Neuronal stem cell (in vitro differentiated cells): ENCODE measurements at regions not wholly inside any gene's neighbourhood (a gene's known extent, or its start where the extent isn't known, plus 50 kb on each side); places are given as distances from the start of the nearest gene placed in this dataset.

Source experiments
- DNase-seq: peaks from one replicate; pipeline ENCODE4 v3.0.0-alpha.2; 2013; ENCODE audit warnings: low spot score
- H2AFZ ChIP-seq: one replicate; pipeline ENCODE4 v1.6.1; 2013; ENCODE audit warnings: mild to moderate bottlenecking, low read length, inconsistent platforms
- H2AK5ac ChIP-seq: 2 replicates; pipeline ENCODE4 v1.6.1; 2013; ENCODE audit warnings: low read depth, mild to moderate bottlenecking, inconsistent platforms, low read length, moderate library complexity, mixed read lengths
- H2BK120ac ChIP-seq: 2 replicates; pipeline ENCODE4 v1.6.1; 2013; ENCODE audit warnings: low read depth, mild to moderate bottlenecking, inconsistent platforms, low read length, moderate library complexity, mixed read lengths
- H2BK12ac ChIP-seq: one replicate; pipeline ENCODE4 v1.6.1; 2013; ENCODE audit warnings: low read length, inconsistent platforms
- H2BK15ac ChIP-seq: 2 replicates; pipeline ENCODE4 v1.6.1; 2013; ENCODE audit warnings: mild to moderate bottlenecking, low read length, inconsistent platforms, mixed read lengths
- H2BK5ac ChIP-seq: one replicate; pipeline ENCODE4 v1.6.1; 2013; ENCODE audit warnings: inconsistent platforms, mild to moderate bottlenecking, low read length, moderate library complexity
- H3K14ac ChIP-seq: one replicate; pipeline ENCODE4 v1.6.1; 2013; ENCODE audit warnings: low read length, inconsistent platforms
- H3K18ac ChIP-seq: 2 replicates; pipeline ENCODE4 v1.6.1; 2013; ENCODE audit warnings: low read length, inconsistent platforms
- H3K23ac ChIP-seq: 2 replicates; pipeline ENCODE4 v1.6.1; 2013; ENCODE audit warnings: low read depth, mild to moderate bottlenecking, mixed read lengths, low read length, inconsistent platforms; ENCODE audit not compliant: poor library complexity
- H3K27ac ChIP-seq: replicated peaks from 3 replicates; pipeline ENCODE4 v1.5.1; 2013; ENCODE audit warnings: low read length, inconsistent platforms
- H3K27me3 ChIP-seq, 3 experiments: 2 replicates each; pipeline ENCODE4 v1.6.1; 2013; ENCODE audit warnings: low read length in 3 of 3, mild to moderate bottlenecking in 2 of 3, inconsistent platforms in 1 of 3, low read depth in 1 of 3, mixed read lengths in 1 of 3, moderate library complexity in 1 of 3; ENCODE audit not compliant: control insufficient read depth in 3 of 3, insufficient read depth in 3 of 3
- H3K36me3 ChIP-seq, 2 donors: replicated peaks in 1 of 2; 2 replicates each; pipeline ENCODE4 v1.6.1; 2013; ENCODE audit warnings: low read length in 2 of 2; ENCODE audit not compliant: control insufficient read depth in 2 of 2, insufficient read depth in 2 of 2
- H3K4ac ChIP-seq: 2 replicates; pipeline ENCODE4 v1.6.1; 2013; ENCODE audit warnings: inconsistent platforms, mild to moderate bottlenecking, low read length, moderate library complexity
- H3K4me1 ChIP-seq, 2 donors: 1 replicate in 1 of 2; 2 replicates in 1 of 2; pipeline ENCODE4 v1.6.1; 2013; ENCODE audit warnings: low read length in 2 of 2, low read depth in 1 of 2; ENCODE audit not compliant: control insufficient read depth in 2 of 2, insufficient read depth in 1 of 2
- H3K4me2 ChIP-seq: one replicate; pipeline ENCODE4 v1.6.1; 2013; ENCODE audit warnings: mild to moderate bottlenecking, low read length, inconsistent platforms; ENCODE audit not compliant: insufficient read depth, poor library complexity, severe bottlenecking
- H3K4me3 ChIP-seq, 2 donors: 2 replicates each; pipeline ENCODE4 v1.5.1; 2013; ENCODE audit warnings: low read length in 2 of 2, mild to moderate bottlenecking in 2 of 2, inconsistent platforms in 1 of 2, moderate library complexity in 1 of 2
- H3K79me1 ChIP-seq: one replicate; pipeline ENCODE4 v1.6.1; 2013; ENCODE audit warnings: low read depth, mild to moderate bottlenecking, inconsistent platforms, low read length, moderate library complexity
- H3K9ac ChIP-seq: one replicate; pipeline ENCODE4 v1.6.1; 2013; ENCODE audit warnings: mild to moderate bottlenecking, low read depth, low read length, inconsistent platforms; ENCODE audit not compliant: poor library complexity
- H3K9me3 ChIP-seq, 2 donors: replicated peaks in 1 of 2; 2 replicates each; pipeline versions ENCODE3 to v1.6.1; 2013; ENCODE audit warnings: low read length in 2 of 2, mild to moderate bottlenecking in 2 of 2, inconsistent platforms in 1 of 2, low read depth in 1 of 2, mixed read lengths in 1 of 2, moderate library complexity in 1 of 2; ENCODE audit not compliant: control insufficient read depth in 2 of 2, insufficient read depth in 1 of 2
- H4K8ac ChIP-seq: one replicate; pipeline ENCODE4 v1.6.1; 2013; ENCODE audit warnings: low read depth, mild to moderate bottlenecking, inconsistent platforms, low read length, moderate library complexity
- H4K91ac ChIP-seq: one replicate; pipeline ENCODE4 v1.6.1; 2013; ENCODE audit warnings: low read length, low read depth, mild to moderate bottlenecking, inconsistent platforms; ENCODE audit not compliant: poor library complexity
- WGBS, 2 donors: extraction: QIAGEN DNeasy Blood & Tissue Kit; methylation state at CpG; one replicate each; pipeline ENCODE4 v1.1.7; 2013; ENCODE audit warnings: missing lambda C conversion rate in 2 of 2, mixed read lengths in 1 of 2; ENCODE audit not compliant: insufficient read length in 2 of 2, insufficient replicate concordance in 1 of 2; ENCODE audit errors: extremely low coverage in 2 of 2; 5-methylcytosine and 5-hydroxymethylcytosine counted together

DNA sequence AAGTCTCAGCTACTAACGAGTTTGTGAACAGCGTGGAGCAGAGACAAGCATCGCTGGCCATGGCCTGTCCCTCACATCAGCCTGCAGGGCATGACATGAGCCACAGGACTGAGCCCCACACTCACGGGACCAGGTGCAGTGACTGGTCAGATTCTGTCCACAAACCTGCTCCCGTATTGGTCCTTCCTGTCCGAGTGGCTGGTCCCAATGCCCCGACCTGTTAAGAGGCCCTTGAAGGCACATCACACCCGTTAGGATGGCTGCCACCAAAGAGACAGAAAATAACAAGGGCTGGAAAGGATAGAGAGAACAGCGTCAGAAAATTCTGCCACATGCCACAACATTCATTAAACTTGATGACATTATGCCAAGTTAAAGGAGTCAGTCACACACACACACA lies 403.2 kb upstream of the MYT1L start:
- Histone ChIP-seq H3K4ac (no peak overlapping the region), H2AFZ (no peak overlapping the region), H3K18ac (peak overlapping the region; percentile 59), H3K4me2 (no peak overlapping the region), H4K8ac (no peak overlapping the region), H3K9me3 (no peaks in the 10 kb centered on the region), H3K79me1 (no peaks in the 10 kb centered on the region), H2BK120ac (no peak overlapping the region), H3K36me3 (no peaks in the 10 kb centered on the region), H3K23ac (no peak overlapping the region), H2AK5ac (peak overlapping the region; percentile 90), H2BK5ac (peak overlapping the region; percentile 13), H3K4me3 (no peak overlapping the region), H3K4me1 (peaks cover 0 to 4% of the 10 kb centered on the region in 2 donors), H3K27ac (no peak overlapping the region), H3K9ac (peak overlapping the region; percentile 30), H3K14ac (peak overlapping the region; percentile 47), H2BK12ac (peak overlapping the region; percentile 46), H3K27me3 (no peaks in the 10 kb centered on the region), H2BK15ac (peak overlapping the region; percentile 9), H4K91ac (no peak overlapping the region)
- no peak for DNase-seq
- no CpG with 5 or more reads among the region's 9 CpGs for WGBS, 2 donors

- Histone ChIP-seq H3K23ac (peak overlapping the region; percentile 65), H3K4me3 (no peak overlapping the region), H2BK120ac (no peak overlapping the region), H2BK5ac (peak overlapping the region; percentile 13), H3K4me1 (peaks cover 0 to 3% of the 10 kb centered on the region in 2 donors), H3K4me2 (no peak overlapping the region), H4K91ac (no peak overlapping the region), H3K27ac (no peak overlapping the region), H3K9ac (peak overlapping the region; percentile 12), H3K4ac (peak overlapping the region; percentile 84), H2BK12ac (no peak overlapping the region), H3K36me3 (no peaks in the 10 kb centered on the region), H3K14ac (peak overlapping the region; percentile 56), H3K79me1 (no peaks in the 10 kb centered on the region), H3K9me3 (no peaks in the 10 kb centered on the region), H3K27me3 (no peaks in the 10 kb centered on the region), H2BK15ac (peak overlapping the region; percentile 89), H2AFZ (no peak overlapping the region), H3K18ac (peak overlapping the region; percentile 59), H2AK5ac (peak overlapping the region; percentile 90), H4K8ac (no peak overlapping the region)
- no CpG with 5 or more reads among the region's 11 CpGs for WGBS, 2 donors
- DNase-seq, result no peak
Measured at GRCh38 chr2:2733818-2734217, 402.7 kb upstream of the MYT1L start.

DNA sequence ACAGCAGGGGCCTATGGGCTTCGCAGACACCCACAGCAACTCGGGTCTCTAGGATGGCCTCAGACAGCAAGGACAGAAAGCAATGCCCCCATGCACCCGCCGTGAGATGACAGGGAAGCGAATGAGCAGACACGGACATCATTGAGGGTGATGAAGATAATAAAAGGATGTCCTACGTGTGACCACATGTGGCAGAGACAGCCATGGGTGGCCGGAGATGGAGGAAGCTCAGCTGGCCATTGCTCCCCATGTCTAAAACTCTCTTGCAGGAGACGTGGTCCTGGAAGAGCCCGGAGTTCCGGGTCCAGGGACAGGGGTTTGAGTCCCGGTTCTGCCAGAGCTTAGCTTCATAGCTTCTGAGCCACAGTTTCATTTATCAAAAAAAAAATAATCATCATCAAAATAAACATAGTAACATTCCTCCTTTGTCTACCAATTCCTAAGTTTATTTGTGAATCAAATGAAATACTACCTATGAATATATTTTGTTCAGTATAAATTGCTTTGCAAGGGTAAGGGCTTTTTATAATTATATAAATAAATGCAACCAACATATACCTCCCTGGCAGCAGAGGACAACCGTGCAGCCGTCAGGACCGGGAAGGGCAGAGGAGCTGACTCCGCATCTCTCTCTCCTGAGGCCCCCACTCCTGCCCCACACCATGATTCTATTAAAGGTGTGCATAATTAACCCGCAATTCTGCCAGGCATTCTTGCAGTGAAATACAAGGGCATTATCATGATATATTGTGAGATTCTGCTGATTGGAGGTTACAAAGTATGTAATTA lies 401.4 kb upstream of the MYT1L start:
- H2BK15ac ChIP-seq, result no peak overlapping the region
- peaks cover 0 to 4% of the 10 kb centered on the region in 2 donors for H3K4me1 ChIP-seq
- no peak overlapping the region for H4K8ac ChIP-seq
- no peak overlapping the region for H3K9ac ChIP-seq
- no peak overlapping the region for H3K23ac ChIP-seq
- H3K9me3 ChIP-seq, result no peaks in the 10 kb centered on the region
- no CpG with 5 or more reads among the region's 17 CpGs for WGBS, 2 donors
- no peak overlapping the region for H2BK5ac ChIP-seq
- peak overlapping the region; percentile 89 for H3K14ac ChIP-seq
- no peak overlapping the region for H3K4me3 ChIP-seq
- no peaks in the 10 kb centered on the region for H3K36me3 ChIP-seq
- H3K18ac ChIP-seq, result no peak overlapping the region
- H3K27me3 ChIP-seq, result no peaks in the 10 kb centered on the region
- DNase-seq, result no peak
- no peaks in the 10 kb centered on the region for H3K79me1 ChIP-seq
- H3K4ac ChIP-seq, result no peak overlapping the region
- no peak overlapping the region for H3K27ac ChIP-seq
- no peak overlapping the region for H2BK120ac ChIP-seq
- H2AFZ ChIP-seq, result no peak overlapping the region
- no peak overlapping the region for H3K4me2 ChIP-seq
- no peak overlapping the region for H2AK5ac ChIP-seq
- no peak overlapping the region for H2BK12ac ChIP-seq
- no peak overlapping the region for H4K91ac ChIP-seq

- H3K14ac ChIP-seq, result peak overlapping the region; percentile 89
- no peaks in the 10 kb centered on the region for H3K36me3 ChIP-seq
- peak overlapping the region; percentile 71 for H3K18ac ChIP-seq
- no peak overlapping the region for H2BK5ac ChIP-seq
- H2BK120ac ChIP-seq, result no peak overlapping the region
- peak overlapping the region; percentile 46 for H2AK5ac ChIP-seq
- H3K27ac ChIP-seq, result no peak overlapping the region
- no peak overlapping the region for H3K4me2 ChIP-seq
- H4K8ac ChIP-seq, result no peak overlapping the region
- no peak overlapping the region for H3K4me3 ChIP-seq
- no peak overlapping the region for H2AFZ ChIP-seq
- H3K4ac ChIP-seq, result peak overlapping the region; percentile 11
- H3K9ac ChIP-seq, result peak overlapping the region; percentile 21
- no peaks in the 10 kb centered on the region for H3K9me3 ChIP-seq
- H3K79me1 ChIP-seq, result no peaks in the 10 kb centered on the region
- no peak overlapping the region for H4K91ac ChIP-seq
- no peak overlapping the region for H2BK12ac ChIP-seq
- no CpG with 5 or more reads among the region's 19 CpGs for WGBS, 2 donors
- no peaks in the 10 kb centered on the region for H3K27me3 ChIP-seq
- H3K23ac ChIP-seq, result peak overlapping the region; percentile 85
- no peak overlapping the region for H2BK15ac ChIP-seq
- peaks cover 0 to 4% of the 10 kb centered on the region in 2 donors for H3K4me1 ChIP-seq
- DNase-seq, result no peak
Measured at GRCh38 chr2:2731816-2732284, 400.8 kb upstream of the MYT1L start.
